ENCODE measurements at regions not wholly inside any gene's neighbourhood (a gene's known extent, or its start where the extent isn't known, plus 50 kb on each side); places are given as distances from the start of the nearest gene placed in this dataset.

DNA sequence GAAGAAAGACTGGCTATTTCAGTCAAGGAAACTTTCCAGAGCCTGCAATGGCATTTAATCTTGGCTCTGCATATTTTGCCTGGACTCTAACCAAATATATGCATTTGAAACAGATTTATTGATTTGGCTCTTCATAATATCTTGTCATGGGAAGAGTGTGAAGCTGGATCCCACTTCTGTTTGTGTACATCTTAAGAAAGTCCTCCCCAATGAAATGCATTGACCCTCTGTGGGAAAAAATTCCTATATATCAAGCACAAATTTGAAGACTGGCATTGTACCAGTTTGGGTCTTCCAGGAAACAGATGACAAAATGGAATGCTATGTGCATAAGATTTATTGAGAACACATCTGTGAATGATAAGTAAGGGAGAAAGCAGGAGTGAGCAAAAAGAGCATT is 897.3 kb upstream of the TENM3 start:
- Histone ChIP-seq H3K4me1 (no peaks in the 10 kb centered on the region), H3K36me3 (no peaks in the 10 kb centered on the region), H3K4me3 (ENCODE audit: low read depth, low read length) (no peak overlapping the region), H3K9me3 (no peaks in the 10 kb centered on the region), H3K27me3 (no peaks in the 10 kb centered on the region)
- DNase-seq = no peak
- TF ChIP-seq, protein P1, sequence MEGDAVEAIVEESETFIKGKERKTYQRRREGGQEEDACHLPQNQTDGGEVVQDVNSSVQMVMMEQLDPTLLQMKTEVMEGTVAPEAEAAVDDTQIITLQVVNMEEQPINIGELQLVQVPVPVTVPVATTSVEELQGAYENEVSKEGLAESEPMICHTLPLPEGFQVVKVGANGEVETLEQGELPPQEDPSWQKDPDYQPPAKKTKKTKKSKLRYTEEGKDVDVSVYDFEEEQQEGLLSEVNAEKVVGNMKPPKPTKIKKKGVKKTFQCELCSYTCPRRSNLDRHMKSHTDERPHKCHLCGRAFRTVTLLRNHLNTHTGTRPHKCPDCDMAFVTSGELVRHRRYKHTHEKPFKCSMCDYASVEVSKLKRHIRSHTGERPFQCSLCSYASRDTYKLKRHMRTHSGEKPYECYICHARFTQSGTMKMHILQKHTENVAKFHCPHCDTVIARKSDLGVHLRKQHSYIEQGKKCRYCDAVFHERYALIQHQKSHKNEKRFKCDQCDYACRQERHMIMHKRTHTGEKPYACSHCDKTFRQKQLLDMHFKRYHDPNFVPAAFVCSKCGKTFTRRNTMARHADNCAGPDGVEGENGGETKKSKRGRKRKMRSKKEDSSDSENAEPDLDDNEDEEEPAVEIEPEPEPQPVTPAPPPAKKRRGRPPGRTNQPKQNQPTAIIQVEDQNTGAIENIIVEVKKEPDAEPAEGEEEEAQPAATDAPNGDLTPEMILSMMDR (IDR thresholded peaks at IDR 0.05; ENCODE audit: low read depth, low read length) = no peak

DNA sequence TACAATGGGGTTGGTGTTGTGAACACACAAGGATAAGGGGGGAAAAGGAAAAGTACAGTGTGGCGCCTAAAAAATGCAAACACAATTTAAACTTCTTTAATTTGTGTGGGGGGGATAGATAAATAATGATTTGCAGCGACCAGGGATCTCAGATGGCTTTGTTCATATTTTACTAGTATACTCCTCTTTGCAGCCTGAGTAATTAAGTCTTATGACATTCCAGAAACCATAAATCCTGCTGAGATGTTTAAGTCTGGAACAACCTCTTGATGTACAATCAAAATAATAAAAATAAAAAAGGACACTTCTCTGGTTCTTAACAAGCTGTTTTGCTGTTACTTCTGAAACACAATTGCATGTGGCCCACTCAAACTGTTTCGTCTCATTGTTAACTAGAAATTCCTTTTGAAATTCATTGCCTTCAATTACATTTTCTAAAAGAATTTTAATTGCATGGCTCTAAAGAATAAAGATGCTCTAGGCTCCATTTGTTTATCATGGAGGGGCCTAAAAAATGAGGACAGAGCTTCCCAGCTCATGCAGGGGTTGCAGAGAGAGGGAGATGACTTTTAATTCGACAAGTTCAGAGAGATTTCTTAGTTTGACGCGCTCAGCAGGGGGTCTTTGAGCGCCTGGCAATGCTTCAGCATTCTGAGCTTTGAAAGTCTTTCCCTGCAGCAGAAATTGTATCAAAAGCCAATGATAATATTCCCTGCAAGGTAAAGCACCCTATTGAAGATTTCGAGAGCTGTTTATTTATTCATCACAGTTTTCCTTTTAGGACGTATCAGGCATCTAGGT is 892.4 kb upstream of the TENM3 start:
- Histone ChIP-seq H3K36me3 (no peaks in the 10 kb centered on the region), H3K4me3 (ENCODE audit: low read depth, low read length) (no peak overlapping the region), H3K27me3 (no peaks in the 10 kb centered on the region), H3K4me1 (peaks cover 10% of the 10 kb centered on the region), H3K9me3 (no peaks in the 10 kb centered on the region)
- TF ChIP-seq, protein P1 (IDR thresholded peaks at IDR 0.05; ENCODE audit: low read depth, low read length) = no peak
- DNase-seq = no peak

- no peak for DNase-seq
- Histone ChIP-seq H3K9me3 (no peaks in the 10 kb centered on the region), H3K36me3 (no peaks in the 10 kb centered on the region), H3K4me1 (no peaks in the 10 kb centered on the region), H3K27me3 (no peaks in the 10 kb centered on the region), H3K4me3 (ENCODE audit: low read depth, low read length) (no peak overlapping the region)
- TF ChIP-seq, protein P1 (IDR thresholded peaks at IDR 0.05; ENCODE audit: low read depth, low read length) = no peak
Observed at GRCh38 chr4:181364504-181364903, 878.7 kb upstream of the TENM3 start.

DNA sequence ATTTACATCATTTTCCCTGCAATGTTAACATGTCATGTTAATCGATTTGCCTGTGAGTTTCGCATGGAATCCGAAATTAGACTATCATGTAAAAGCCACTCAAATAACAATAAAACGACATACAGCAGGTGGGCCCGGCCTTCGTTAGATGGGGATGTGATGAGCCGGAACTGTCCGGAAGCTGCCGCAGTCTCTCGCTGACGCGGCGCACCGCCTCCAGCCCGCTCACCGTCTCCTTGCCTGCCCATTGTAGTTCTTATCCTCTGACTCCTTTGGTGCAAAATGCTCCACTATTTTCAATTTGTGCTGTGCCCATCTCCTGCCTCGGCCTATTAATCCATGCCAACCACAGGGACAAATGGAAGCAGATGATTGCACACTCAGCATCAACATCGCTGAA is 877.5 kb upstream of the TENM3 start:
- no peak for DNase-seq

GRCh38 chr4:181372014-181372413 is 871.2 kb upstream of the TENM3 start:
- no peaks in the 10 kb centered on the region for H3K4me1 ChIP-seq
- no peaks in the 10 kb centered on the region for H3K36me3 ChIP-seq
- DNase-seq = no peak
- no peaks in the 10 kb centered on the region for H3K9me3 ChIP-seq
- TF ChIP-seq, protein P1 (IDR thresholded peaks at IDR 0.05; ENCODE audit: low read depth, low read length) = no peak
- H3K4me3 ChIP-seq (ENCODE audit: low read depth, low read length) = no peak overlapping the region
- H3K27me3 ChIP-seq = no peaks in the 10 kb centered on the region

More for the DNA sequence above, 877.5 kb upstream of the TENM3 start:
- TF ChIP-seq, protein P1 (IDR thresholded peaks at IDR 0.05; ENCODE audit: low read depth, low read length) = no peak
- Histone ChIP-seq H3K4me1 (no peaks in the 10 kb centered on the region), H3K9me3 (no peaks in the 10 kb centered on the region), H3K36me3 (no peaks in the 10 kb centered on the region), H3K27me3 (no peaks in the 10 kb centered on the region), H3K4me3 (ENCODE audit: low read depth, low read length) (no peak overlapping the region)

DNA sequence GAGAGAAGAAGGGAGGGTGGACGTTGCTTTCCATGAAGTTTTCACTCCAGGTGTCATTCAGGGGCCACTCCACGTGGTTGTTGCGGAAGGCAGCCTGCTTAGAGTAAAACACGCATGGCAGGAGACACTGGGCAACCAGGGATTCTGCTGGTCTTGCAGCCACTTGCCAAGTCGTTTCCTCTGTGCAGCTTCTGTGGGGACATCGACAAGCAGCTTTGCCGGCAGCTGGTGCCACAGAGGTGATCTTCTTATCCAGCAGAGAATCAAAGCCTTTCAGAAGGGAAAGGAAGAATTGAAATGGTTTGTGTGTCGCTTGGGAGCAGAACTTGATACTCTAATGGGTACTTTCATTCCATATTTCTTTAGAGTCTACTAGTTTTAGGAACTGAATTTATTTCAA is 867.1 kb upstream of the TENM3 start:
- Histone ChIP-seq H3K36me3 (no peaks in the 10 kb centered on the region), H3K4me1 (no peaks in the 10 kb centered on the region), H3K4me3 (ENCODE audit: low read depth, low read length) (no peak overlapping the region), H3K9me3 (no peaks in the 10 kb centered on the region), H3K27me3 (no peaks in the 10 kb centered on the region)
- TF ChIP-seq, protein P1 (IDR thresholded peaks at IDR 0.05; ENCODE audit: low read depth, low read length) = no peak
- no peak for DNase-seq
